H1 (cell line): ENCODE measurements at regions not wholly inside any gene's neighbourhood (a gene's known extent, or its start where the extent isn't known, plus 50 kb on each side); places are given as distances from the start of the nearest gene placed in this dataset.

Experiments
- CTCF ChIA-PET: fragments of 300-600 bp; sonication (Branson Sonifier 250); formaldehyde crosslinking; loops from one replicate; lab custom pipeline; 2021; ENCODE audit not compliant: partially characterized antibody; lab: Charles Lee
- POLR2A ChIA-PET: fragments of 300-600 bp; sonication (Branson Sonifier 250); formaldehyde crosslinking; loops from one replicate; lab custom pipeline; 2021; ENCODE audit warnings: inconsistent platforms; ENCODE audit not compliant: partially characterized antibody; lab: Charles Lee
- DNase-seq, 2 experiments: peaks; one replicate each; pipeline versions ENCODE4 v3.0.0 to v3.0.0-alpha.2; 2010 to 2022; ENCODE audit warnings: low spot score in 2 of 2, low read depth in 1 of 2, mixed read lengths in 1 of 2
- FAIRE-seq: peaks from 2 replicates; lab custom pipeline; 2011; peaks lifted over from hg19 to GRCh38; lab: Jason Lieb, UNC
- H2AFZ ChIP-seq: 2 replicates; pipeline ENCODE4 v1.8.1; 2012; ENCODE audit warnings: low read length, inconsistent platforms
- H2AK5ac ChIP-seq: 2 replicates; pipeline ENCODE4 v1.6.1; 2013; ENCODE audit warnings: low read depth, low read length
- H2BK120ac ChIP-seq: replicated peaks from 2 replicates; pipeline ENCODE3; 2013; ENCODE audit warnings: low read depth, low read length, inconsistent platforms
- H2BK12ac ChIP-seq: 2 replicates; pipeline ENCODE4 v1.6.1; 2013; ENCODE audit warnings: low read depth, low read length
- H2BK15ac ChIP-seq: 2 replicates; pipeline ENCODE4 v1.6.1; 2013; ENCODE audit warnings: low read length
- H2BK20ac ChIP-seq: 2 replicates; pipeline ENCODE4 v1.6.1; 2013; ENCODE audit warnings: low read length
- H2BK5ac ChIP-seq: 2 replicates; pipeline ENCODE4 v1.6.1; 2013; ENCODE audit warnings: low read depth, low read length
- H3K14ac ChIP-seq: 2 replicates; pipeline ENCODE4 v1.6.1; 2013; ENCODE audit warnings: inconsistent platforms; ENCODE audit not compliant: insufficient read length
- H3K18ac ChIP-seq: 2 replicates; pipeline ENCODE4 v1.6.1; 2013; ENCODE audit warnings: low read length; ENCODE audit errors: extremely low read depth
- H3K23ac ChIP-seq: 2 replicates; pipeline ENCODE4 v1.6.1; 2013; ENCODE audit warnings: inconsistent platforms; ENCODE audit not compliant: insufficient read length
- H3K23me2 ChIP-seq: 2 replicates; pipeline ENCODE4 v1.6.1; 2013; ENCODE audit warnings: low read depth, low read length
- H3K27ac ChIP-seq: 2 replicates; pipeline ENCODE4 v1.6.1; 2011; ENCODE audit warnings: low read depth, low read length, inconsistent platforms
- H3K27me3 ChIP-seq, 4 experiments: replicated peaks in 1 of 4; 1 replicate in 1 of 4; 2 replicates in 3 of 4; pipeline versions ENCODE4 v1.6.1 to v1.8.1; 2011 to 2013; ENCODE audit warnings: low read length in 3 of 4, mild to moderate bottlenecking in 3 of 4, inconsistent platforms in 2 of 4, mixed read lengths in 2 of 4, moderate library complexity in 1 of 4; ENCODE audit not compliant: control insufficient read depth in 3 of 4, insufficient read depth in 3 of 4; ENCODE audit errors: extremely low read depth in 1 of 4
- H3K36me3 ChIP-seq, 4 experiments: 2 replicates each; pipeline versions ENCODE4 v1.6.1 to v1.8.1; 2011 to 2013; ENCODE audit warnings: mild to moderate bottlenecking in 4 of 4, low read length in 3 of 4, moderate library complexity in 2 of 4, control low read depth in 1 of 4, inconsistent platforms in 1 of 4; ENCODE audit not compliant: insufficient read depth in 4 of 4, control insufficient read depth in 2 of 4
- H3K4ac ChIP-seq: replicated peaks from 2 replicates; pipeline ENCODE3; 2013; ENCODE audit warnings: low read length, low read depth, mixed read lengths, inconsistent platforms; ENCODE audit not compliant: insufficient read length
- H3K4me1 ChIP-seq, 4 experiments: replicated peaks in 1 of 4; 1 replicate in 1 of 4; 2 replicates in 3 of 4; pipeline versions ENCODE4 v1.6.1 to v1.8.1; 2011 to 2013; ENCODE audit warnings: low read length in 3 of 4, inconsistent platforms in 2 of 4, mixed read lengths in 1 of 4; ENCODE audit not compliant: insufficient read depth in 4 of 4, control insufficient read depth in 3 of 4
- H3K4me2 ChIP-seq, 2 experiments: 2 replicates each; pipeline versions ENCODE4 v1.6.1 to v1.8.1; 2011 to 2013; ENCODE audit warnings: low read depth in 2 of 2, low read length in 2 of 2, control low read depth in 1 of 2, inconsistent platforms in 1 of 2, mild to moderate bottlenecking in 1 of 2; ENCODE audit not compliant: insufficient read depth in 1 of 2
- H3K4me3 ChIP-seq, 4 experiments: fragments of 200-600, 300-600 bp in 1 of 4; sonication (generic), shearing (Covaris generic), sonication (Bioruptor Twin) in 1 of 4; 2 replicates each; pipeline versions ENCODE4 v1.5.1 to v1.8.1; 2011 to 2016; ENCODE audit warnings: low read length in 4 of 4, low read depth in 3 of 4, control low read depth in 2 of 4, inconsistent platforms in 2 of 4, mild to moderate bottlenecking in 2 of 4, mixed read lengths in 1 of 4, moderate library complexity in 1 of 4; ENCODE audit not compliant: insufficient read depth in 2 of 4; ENCODE audit errors: extremely low read depth in 1 of 4
- H3K56ac ChIP-seq: replicated peaks from 2 replicates; pipeline ENCODE3; 2013; ENCODE audit warnings: low read depth, mild to moderate bottlenecking, mixed read lengths, low read length, inconsistent platforms; ENCODE audit not compliant: insufficient read length
- H3K79me1 ChIP-seq: 2 replicates; pipeline ENCODE4 v1.6.1; 2013; ENCODE audit warnings: low read depth, low read length, control low read depth
- H3K79me2 ChIP-seq, 2 experiments: 2 replicates each; pipeline versions ENCODE4 v1.6.1 to v1.8.1; 2012 to 2013; ENCODE audit warnings: low read length in 2 of 2, mild to moderate bottlenecking in 2 of 2, inconsistent platforms in 1 of 2; ENCODE audit not compliant: insufficient read depth in 2 of 2, control insufficient read depth in 1 of 2
- H3K9ac ChIP-seq, 4 experiments: replicated peaks in 1 of 4; 1 replicate in 1 of 4; 2 replicates in 3 of 4; pipeline versions ENCODE4 v1.6.1 to v1.8.1; 2011 to 2013; ENCODE audit warnings: low read depth in 3 of 4, low read length in 3 of 4, control low read depth in 2 of 4, mild to moderate bottlenecking in 2 of 4, moderate library complexity in 2 of 4, inconsistent platforms in 1 of 4; ENCODE audit errors: extremely low read depth in 1 of 4
- H3K9me3 ChIP-seq, 2 experiments: 2 replicates each; pipeline versions ENCODE4 v1.6.1 to v1.8.1; 2012 to 2013; ENCODE audit warnings: mild to moderate bottlenecking in 2 of 2, moderate library complexity in 2 of 2, control low read depth in 1 of 2, inconsistent platforms in 1 of 2, low read depth in 1 of 2, low read length in 1 of 2, mixed read lengths in 1 of 2; ENCODE audit not compliant: insufficient read depth in 2 of 2
- H4K20me1 ChIP-seq, 2 experiments: replicated peaks in 1 of 2; 2 replicates each; pipeline versions ENCODE3 to v1.8.1; 2011 to 2013; ENCODE audit warnings: inconsistent platforms in 2 of 2, low read length in 2 of 2, mild to moderate bottlenecking in 1 of 2; ENCODE audit not compliant: insufficient read depth in 2 of 2, control insufficient read depth in 1 of 2
- H4K5ac ChIP-seq: 2 replicates; pipeline ENCODE4 v1.6.1; 2013; ENCODE audit warnings: low read length, low read depth, mixed read lengths, inconsistent platforms; ENCODE audit not compliant: insufficient read length
- H4K8ac ChIP-seq: 2 replicates; pipeline ENCODE4 v1.8.0; 2013; ENCODE audit warnings: mild to moderate bottlenecking, moderate library complexity, low read length, inconsistent platforms; ENCODE audit not compliant: insufficient read depth; ENCODE audit errors: extremely low read depth
- H4K91ac ChIP-seq: replicated peaks from 2 replicates; pipeline ENCODE3; 2013; ENCODE audit warnings: low read length, mixed read lengths, inconsistent platforms; ENCODE audit not compliant: insufficient read length
- CTBP2 ChIP-seq: IDR thresholded peaks from 2 replicates; pipeline ENCODE4 v1.7.0; 2011; ENCODE audit warnings: borderline replicate concordance, mild to moderate bottlenecking, moderate library complexity, mixed read lengths, low read length; ENCODE audit not compliant: insufficient read depth, insufficient read length
- FOSL1 ChIP-seq: IDR thresholded peaks from 2 replicates; pipeline ENCODE4 v1.6.1; 2011; ENCODE audit warnings: mild to moderate bottlenecking, low read depth, low read length, moderate library complexity; ENCODE audit not compliant: insufficient read depth
- GABPA ChIP-seq: IDR thresholded peaks from 2 replicates; pipeline ENCODE4 v1.6.1; 2011; ENCODE audit warnings: mild to moderate bottlenecking, low read length, moderate library complexity, borderline replicate concordance; ENCODE audit not compliant: insufficient read depth
- KDM1A ChIP-seq: fragments of 200-600, 300-600 bp; sonication (generic); IDR thresholded peaks from 2 replicates; pipeline ENCODE4 v1.7.1; 2016; ENCODE audit warnings: mild to moderate bottlenecking, low read length, borderline replicate concordance
- POU5F1 ChIP-seq: IDR thresholded peaks from 2 replicates; pipeline ENCODE4 v1.6.1; 2011; ENCODE audit warnings: low read depth, mild to moderate bottlenecking, low read length, moderate library complexity
- RXRA ChIP-seq: IDR thresholded peaks from 2 replicates; pipeline ENCODE4 v1.6.1; 2011; ENCODE audit warnings: low read depth, mild to moderate bottlenecking, low read length, moderate library complexity; ENCODE audit not compliant: insufficient read depth
- SIN3A ChIP-seq, 2 experiments: IDR thresholded peaks in 1 of 2; conservative IDR thresholded peaks in 1 of 2; 2 replicates each; pipeline ENCODE4 v1.6.1; 2011 to 2012; ENCODE audit warnings: low read length in 2 of 2, improper control_type of control experiment in 1 of 2, low read depth in 1 of 2, mild to moderate bottlenecking in 1 of 2
- SP2 ChIP-seq: IDR thresholded peaks from 2 replicates; pipeline ENCODE4 v1.6.1; 2012; ENCODE audit warnings: mild to moderate bottlenecking, low read length, inconsistent platforms
- SP4 ChIP-seq: IDR thresholded peaks from 2 replicates; pipeline ENCODE4 v1.6.1; 2012; ENCODE audit warnings: low read length, inconsistent platforms
- WGBS, 2 experiments: shearing (Covaris generic) in 1 of 2; methylation state at CpG; one replicate each; pipeline versions ENCODE4 v1.1.6 to v1.1.7; 2013 to 2015; ENCODE audit warnings: low lambda C conversion rate in 2 of 2, mixed read lengths in 2 of 2, inconsistent platforms in 1 of 2, low coverage in 1 of 2, missing lambda C conversion rate in 1 of 2; ENCODE audit not compliant: insufficient replicate concordance in 2 of 2, insufficient coverage in 1 of 2, insufficient read length in 1 of 2; ENCODE audit errors: extremely low coverage in 1 of 2, missing lambda C conversion rate in 1 of 2; 5-methylcytosine and 5-hydroxymethylcytosine counted together
- TF ChIP-seq, protein P1 (sequence below): IDR thresholded peaks from 2 replicates; pipeline ENCODE4 v1.6.1; 2012; ENCODE audit warnings: low read length, inconsistent platforms

GRCh38 chrY:21081640-21082611, 326.0 kb downstream of the RPS4Y2 start:
- H4K91ac ChIP-seq = no peak overlapping the region
- H2BK120ac ChIP-seq = no peak overlapping the region
- no peak overlapping the region for H3K4me3 ChIP-seq
- H3K79me2 ChIP-seq = no peaks in the 10 kb centered on the region
- no peak overlapping the region for H2BK20ac ChIP-seq
- no peak overlapping the region for H3K56ac ChIP-seq
- H3K79me1 ChIP-seq = no peaks in the 10 kb centered on the region
- ChIA-PET CTCF (no interaction called here), POLR2A (no interaction called here)
- H3K23me2 ChIP-seq = no peaks in the 10 kb centered on the region
- H3K4me1 ChIP-seq = no peaks in the 10 kb centered on the region
- DNase-seq (no peak), FAIRE-seq (no peak)
- no peaks in the 10 kb centered on the region for H3K27me3 ChIP-seq
- H3K9ac ChIP-seq = no peak overlapping the region
- no peak overlapping the region for H2AFZ ChIP-seq
- no peak overlapping the region for H3K14ac ChIP-seq
- no peak overlapping the region for H3K4ac ChIP-seq
- no peak overlapping the region for H4K5ac ChIP-seq
- H2AK5ac ChIP-seq = no peak overlapping the region
- 56% methylated on average over 4 of the region's 4 CpGs; no CpG with 5 or more reads in 1 of the 2 experiments for WGBS, 2 experiments
- H2BK15ac ChIP-seq = no peak overlapping the region
- no peaks in the 10 kb centered on the region for H3K36me3 ChIP-seq
- no peak overlapping the region for H3K18ac ChIP-seq
- H3K23ac ChIP-seq = no peak overlapping the region
- peaks cover 14 to 74% of the 10 kb centered on the region in 2 experiments for H3K9me3 ChIP-seq
- H2BK5ac ChIP-seq = no peak overlapping the region
- no peak overlapping the region for H4K8ac ChIP-seq
- H3K27ac ChIP-seq = no peak overlapping the region
- no peak overlapping the region for H3K4me2 ChIP-seq
- no peak overlapping the region for H2BK12ac ChIP-seq
- H4K20me1 ChIP-seq = no peaks in the 10 kb centered on the region
- no peak for TF ChIP-seq CTBP2
- TF ChIP-seq FOSL1 = no peak
- no peak for TF ChIP-seq SIN3A (conservative IDR thresholded peaks at IDR 0.05 in 1 of 2, IDR thresholded peaks at IDR 0.05 in 1 of 2; ENCODE audit: low read depth in 1 of 2, low read length in 2 of 2)
- TF ChIP-seq RXRA = no peak
- TF ChIP-seq POU5F1 = no peak
- TF ChIP-seq, protein P1, sequence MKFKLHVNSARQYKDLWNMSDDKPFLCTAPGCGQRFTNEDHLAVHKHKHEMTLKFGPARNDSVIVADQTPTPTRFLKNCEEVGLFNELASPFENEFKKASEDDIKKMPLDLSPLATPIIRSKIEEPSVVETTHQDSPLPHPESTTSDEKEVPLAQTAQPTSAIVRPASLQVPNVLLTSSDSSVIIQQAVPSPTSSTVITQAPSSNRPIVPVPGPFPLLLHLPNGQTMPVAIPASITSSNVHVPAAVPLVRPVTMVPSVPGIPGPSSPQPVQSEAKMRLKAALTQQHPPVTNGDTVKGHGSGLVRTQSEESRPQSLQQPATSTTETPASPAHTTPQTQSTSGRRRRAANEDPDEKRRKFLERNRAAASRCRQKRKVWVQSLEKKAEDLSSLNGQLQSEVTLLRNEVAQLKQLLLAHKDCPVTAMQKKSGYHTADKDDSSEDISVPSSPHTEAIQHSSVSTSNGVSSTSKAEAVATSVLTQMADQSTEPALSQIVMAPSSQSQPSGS = no peak
- TF ChIP-seq KDM1A = no peak
- no peak for TF ChIP-seq SP2
- no peak for TF ChIP-seq GABPA
- TF ChIP-seq SP4 = no peak
